OCI-LY1 (cell line): ENCODE measurements at regions not wholly inside any gene's neighbourhood (a gene's known extent, or its start where the extent isn't known, plus 50 kb on each side); places are given as distances from the start of the nearest gene placed in this dataset.

ENCODE experiments used
- H2AFZ ChIP-seq: fragments of 200-600 bp; sonication (generic), shearing (Covaris generic); 2 replicates; pipeline ENCODE4 v1.6.0; 2014; ENCODE audit warnings: antibody characterized with exemption, mild to moderate bottlenecking, low read length
- H3F3A ChIP-seq: fragments of 200-600 bp; sonication (generic), shearing (Covaris generic); 2 replicates; pipeline ENCODE4 v1.6.0; 2014; ENCODE audit warnings: mild to moderate bottlenecking, antibody characterized with exemption, low read length, moderate library complexity; ENCODE audit not compliant: insufficient read depth
- H3K27ac ChIP-seq: fragments of 200-600 bp; sonication (generic); 2 replicates; pipeline ENCODE4 v1.5.1; 2014; ENCODE audit warnings: low read length, mixed run types, mild to moderate bottlenecking, low read depth; ENCODE audit not compliant: poor library complexity, severe bottlenecking
- H3K27me3 ChIP-seq: fragments of 200-600 bp; sonication (generic); 2 replicates; pipeline ENCODE4 v1.6.0; 2014; ENCODE audit warnings: antibody characterized with exemption, mild to moderate bottlenecking, low read length, moderate library complexity; ENCODE audit not compliant: insufficient read depth
- H3K36me3 ChIP-seq: fragments of 200-600 bp; sonication (generic); 2 replicates; pipeline ENCODE4 v1.6.1; 2014; ENCODE audit warnings: mild to moderate bottlenecking, antibody characterized with exemption, low read length, moderate library complexity, mixed read lengths; ENCODE audit not compliant: insufficient read depth
- H3K4me1 ChIP-seq: fragments of 200-600 bp; sonication (generic); 2 replicates; pipeline ENCODE4 v1.5.1; 2014; ENCODE audit warnings: mild to moderate bottlenecking, low read length, moderate library complexity; ENCODE audit not compliant: insufficient read depth, severe bottlenecking
- H3K4me2 ChIP-seq: fragments of 200-600 bp; sonication (generic), shearing (Covaris generic); 2 replicates; pipeline ENCODE4 v1.6.1; 2014; ENCODE audit warnings: low read length
- H3K4me3 ChIP-seq: fragments of 200-600 bp; sonication (generic); 2 replicates; pipeline ENCODE4 v1.5.1; 2014; ENCODE audit warnings: low read length, low read depth, mild to moderate bottlenecking, mixed read lengths; ENCODE audit not compliant: poor library complexity, severe bottlenecking
- H3K79me2 ChIP-seq: fragments of 200-600 bp; shearing (Covaris generic); 2 replicates; pipeline ENCODE4 v1.6.1; 2016; ENCODE audit warnings: mixed run types, low read length, mixed read lengths; ENCODE audit not compliant: insufficient read depth
- H3K9ac ChIP-seq: fragments of 200-600 bp; sonication (generic), shearing (Covaris generic); 2 replicates; pipeline ENCODE4 v1.6.1; 2014; ENCODE audit warnings: mild to moderate bottlenecking, low read length, mixed read lengths
- H3K9me2 ChIP-seq: fragments of 200-600 bp; sonication (generic), shearing (Covaris generic); 2 replicates; pipeline ENCODE4 v1.6.1; 2014; ENCODE audit warnings: low read depth, mild to moderate bottlenecking, low read length, mixed read lengths
- H3K9me3 ChIP-seq: fragments of 200-600 bp; shearing (Covaris generic); 2 replicates; pipeline ENCODE4 v1.6.1; 2014; ENCODE audit warnings: low read length, mixed read lengths
- H4K20me1 ChIP-seq: fragments of 200-600 bp; sonication (generic), shearing (Covaris generic); 2 replicates; pipeline ENCODE4 v1.6.0; 2016; ENCODE audit warnings: mild to moderate bottlenecking, low read length; ENCODE audit not compliant: insufficient read depth
- EZH2 ChIP-seq: fragments of 200-600 bp; sonication (generic), shearing (Covaris generic); IDR thresholded peaks from 2 replicates; pipeline ENCODE4 v1.8.0; 2017; ENCODE audit warnings: borderline replicate concordance, mixed run types, mild to moderate bottlenecking, antibody characterized with exemption, low read length, moderate library complexity, mixed read lengths
- TF ChIP-seq, protein P1 (sequence below): fragments of 200-600 bp; sonication (generic), shearing (Covaris generic); IDR thresholded peaks from 2 replicates; pipeline ENCODE4 v1.5.1; 2017; ENCODE audit warnings: mild to moderate bottlenecking, antibody characterized with exemption, low read length, moderate library complexity, mixed read lengths

DNA sequence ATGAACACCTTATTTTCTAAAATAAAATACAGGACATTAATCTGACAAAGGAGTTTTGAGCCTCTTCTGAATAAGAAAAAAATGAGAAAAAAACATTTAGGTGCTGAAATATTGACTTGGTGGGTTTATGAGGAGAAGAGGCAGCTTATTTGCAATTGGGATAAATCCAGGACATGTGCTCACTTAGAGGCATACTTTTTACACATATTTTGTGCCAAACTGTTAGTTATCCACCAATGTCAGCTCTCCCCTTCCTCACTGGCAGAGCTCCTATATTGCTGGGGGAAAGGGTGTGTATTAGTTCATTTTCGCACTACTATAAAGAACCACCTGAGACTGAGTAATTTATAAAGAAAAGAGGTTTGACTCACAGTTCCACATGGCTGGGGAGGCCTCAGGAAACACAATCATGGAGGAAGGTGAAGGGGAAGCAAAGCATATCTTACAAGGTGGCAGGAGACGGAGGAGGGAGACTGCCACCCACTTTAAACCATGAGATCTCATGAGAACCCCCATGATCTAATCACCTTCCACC lies 135.4 kb upstream of the EGLN3 start:
- H3F3A ChIP-seq: no peaks in the 10 kb centered on the region
- no peaks in the 10 kb centered on the region for H3K4me1 ChIP-seq
- no peaks in the 10 kb centered on the region for H3K9me2 ChIP-seq
- H3K9ac ChIP-seq: no peak overlapping the region
- no peak overlapping the region for H3K4me3 ChIP-seq
- no peak overlapping the region for H3K4me2 ChIP-seq
- TF ChIP-seq, protein P1, sequence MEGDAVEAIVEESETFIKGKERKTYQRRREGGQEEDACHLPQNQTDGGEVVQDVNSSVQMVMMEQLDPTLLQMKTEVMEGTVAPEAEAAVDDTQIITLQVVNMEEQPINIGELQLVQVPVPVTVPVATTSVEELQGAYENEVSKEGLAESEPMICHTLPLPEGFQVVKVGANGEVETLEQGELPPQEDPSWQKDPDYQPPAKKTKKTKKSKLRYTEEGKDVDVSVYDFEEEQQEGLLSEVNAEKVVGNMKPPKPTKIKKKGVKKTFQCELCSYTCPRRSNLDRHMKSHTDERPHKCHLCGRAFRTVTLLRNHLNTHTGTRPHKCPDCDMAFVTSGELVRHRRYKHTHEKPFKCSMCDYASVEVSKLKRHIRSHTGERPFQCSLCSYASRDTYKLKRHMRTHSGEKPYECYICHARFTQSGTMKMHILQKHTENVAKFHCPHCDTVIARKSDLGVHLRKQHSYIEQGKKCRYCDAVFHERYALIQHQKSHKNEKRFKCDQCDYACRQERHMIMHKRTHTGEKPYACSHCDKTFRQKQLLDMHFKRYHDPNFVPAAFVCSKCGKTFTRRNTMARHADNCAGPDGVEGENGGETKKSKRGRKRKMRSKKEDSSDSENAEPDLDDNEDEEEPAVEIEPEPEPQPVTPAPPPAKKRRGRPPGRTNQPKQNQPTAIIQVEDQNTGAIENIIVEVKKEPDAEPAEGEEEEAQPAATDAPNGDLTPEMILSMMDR: no peak
- no peak for TF ChIP-seq EZH2
- H3K9me3 ChIP-seq: no peaks in the 10 kb centered on the region
- no peaks in the 10 kb centered on the region for H4K20me1 ChIP-seq
- H3K36me3 ChIP-seq: no peaks in the 10 kb centered on the region
- no peaks in the 10 kb centered on the region for H3K79me2 ChIP-seq
- no peak overlapping the region for H3K27ac ChIP-seq
- H3K27me3 ChIP-seq: no peaks in the 10 kb centered on the region
- no peak overlapping the region for H2AFZ ChIP-seq

- no peaks in the 10 kb centered on the region for H3K9me2 ChIP-seq
- no peaks in the 10 kb centered on the region for H3K79me2 ChIP-seq
- no peak overlapping the region for H2AFZ ChIP-seq
- no peaks in the 10 kb centered on the region for H3K27me3 ChIP-seq
- H3F3A ChIP-seq: no peaks in the 10 kb centered on the region
- no peak overlapping the region for H3K9ac ChIP-seq
- H4K20me1 ChIP-seq: no peaks in the 10 kb centered on the region
- no peak overlapping the region for H3K27ac ChIP-seq
- H3K4me1 ChIP-seq: no peaks in the 10 kb centered on the region
- H3K4me3 ChIP-seq: no peak overlapping the region
- H3K9me3 ChIP-seq: no peaks in the 10 kb centered on the region
- no peak overlapping the region for H3K4me2 ChIP-seq
- TF ChIP-seq EZH2: no peak
- TF ChIP-seq, protein P1: no peak
- no peaks in the 10 kb centered on the region for H3K36me3 ChIP-seq
These were observed 134.8 kb upstream of the EGLN3 start for GRCh38 chr14:34085695-34086094.

DNA sequence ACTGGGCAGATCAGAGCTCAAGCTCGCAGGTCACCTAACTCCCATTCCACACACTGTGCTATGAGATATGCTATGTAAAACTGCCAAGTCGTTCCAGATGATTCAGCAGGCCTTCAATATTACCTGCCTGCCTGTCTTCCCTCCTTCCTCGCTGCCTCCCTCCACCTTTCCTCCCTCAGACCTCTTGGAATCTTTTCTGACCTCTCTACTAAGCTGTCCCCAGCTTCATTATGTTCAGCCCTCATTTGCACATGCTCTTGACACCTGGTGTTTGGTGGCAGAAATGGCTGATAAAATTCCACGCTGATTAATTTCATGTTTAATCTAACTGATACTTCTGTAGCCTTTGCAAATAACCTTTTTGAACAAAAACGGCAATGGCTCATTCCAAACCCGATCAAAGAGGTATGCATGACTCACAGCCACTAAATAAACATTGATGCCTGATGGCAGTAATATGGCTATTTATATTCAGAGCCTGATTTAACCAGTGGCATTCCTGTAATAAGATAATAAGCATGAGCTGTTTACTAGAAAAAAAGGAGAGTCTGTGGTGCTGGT lies 130.8 kb upstream of the EGLN3 start:
- no peak overlapping the region for H3K27ac ChIP-seq
- no peak overlapping the region for H2AFZ ChIP-seq

More for the DNA sequence above, 130.8 kb upstream of the EGLN3 start:
- no peak for TF ChIP-seq EZH2
- TF ChIP-seq, protein P1: no peak
- H3K9ac ChIP-seq: no peak overlapping the region
- H4K20me1 ChIP-seq: no peaks in the 10 kb centered on the region
- H3K4me2 ChIP-seq: no peak overlapping the region
- no peaks in the 10 kb centered on the region for H3F3A ChIP-seq
- no peaks in the 10 kb centered on the region for H3K36me3 ChIP-seq
- no peaks in the 10 kb centered on the region for H3K27me3 ChIP-seq
- no peaks in the 10 kb centered on the region for H3K79me2 ChIP-seq
- no peaks in the 10 kb centered on the region for H3K9me2 ChIP-seq
- H3K4me1 ChIP-seq: no peaks in the 10 kb centered on the region
- H3K9me3 ChIP-seq: no peaks in the 10 kb centered on the region
- H3K4me3 ChIP-seq: no peak overlapping the region
